Transverse colon (tissue), 4 donors: ENCODE measurements at regions not wholly inside any gene's neighbourhood (a gene's known extent, or its start where the extent isn't known, plus 50 kb on each side); places are given as distances from the start of the nearest gene placed in this dataset.

Experiments used
- DNase-seq: peaks from one replicate; pipeline ENCODE4 v3.0.0-alpha.2; 2019
- H3K27ac ChIP-seq, 4 donors: fragments of 200-600 bp; sonication (generic); 2 replicates each; pipeline ENCODE4 v1.5.1; 2016 to 2018; ENCODE audit warnings: inconsistent platforms in 4 of 4
- H3K27me3 ChIP-seq: fragments of 200-600 bp; sonication (generic); 2 replicates; pipeline ENCODE4 v1.5.1; 2017; ENCODE audit warnings: inconsistent platforms
- H3K36me3 ChIP-seq, 4 donors: fragments of 200-600 bp; sonication (generic); 2 replicates each; pipeline ENCODE4 v1.5.1; 2017 to 2019; ENCODE audit warnings: inconsistent platforms in 4 of 4
- H3K4me1 ChIP-seq, 4 donors: fragments of 200-600 bp; sonication (generic); 2 replicates each; pipeline ENCODE4 v1.5.1; 2017 to 2020; ENCODE audit warnings: inconsistent platforms in 4 of 4
- H3K4me3 ChIP-seq, 4 donors: fragments of 200-600 bp; sonication (generic); 1 replicate in 1 of 4; 2 replicates in 3 of 4; pipeline versions ENCODE4 v1.5.1 to v1.6.1; 2017 to 2019; ENCODE audit warnings: inconsistent platforms in 4 of 4
- H3K9me3 ChIP-seq, 2 donors: fragments of 200-600 bp; sonication (generic); 2 replicates each; pipeline ENCODE4 v1.5.1; 2017 to 2019; ENCODE audit warnings: inconsistent platforms in 2 of 2
- EP300 ChIP-seq: sonication (generic); formaldehyde crosslinking; IDR thresholded peaks from one replicate; pipeline ENCODE4 v1.6.1; 2017; ENCODE audit warnings: antibody characterized with exemption, low read depth
- POLR2A ChIP-seq: fragments of 450-650 bp; IDR thresholded peaks from one replicate; pipeline ENCODE4 v1.6.1; 2016; ENCODE audit warnings: antibody characterized with exemption, mild to moderate bottlenecking, moderate library complexity
- POLR2AphosphoS5 ChIP-seq, 3 donors: sonication (generic); formaldehyde crosslinking; IDR thresholded peaks; one replicate each; pipeline ENCODE4 v1.6.1; 2016; ENCODE audit warnings: antibody characterized with exemption in 3 of 3
- WGBS, 2 donors: methylation state at CpG; one replicate each; pipeline ENCODE4 v1.1.5; 2018; ENCODE audit warnings: low coverage in 1 of 2; 5-methylcytosine and 5-hydroxymethylcytosine counted together
- in situ Hi-C, 4 donors: fragments of 200-750 bp; cut with MboI; loops; one replicate each; pipeline versions ENCODE4 v1.15.0 to v1.15.1; 2017; ENCODE audit warnings: low sequenced_read_pairs in 3 of 4, low pct_ligation_motif_present in 1 of 4, low pct_unique_long_range_greater_than_20kb in 1 of 4
- intact Hi-C: fragments of 100-400 bp; cut with DNase I; formaldehyde crosslinking; loops from one replicate; pipeline ENCODE4 v1.15.1; 2023; ENCODE audit warnings: low total_unique reads
- TF ChIP-seq, protein P1 (sequence below), 5 experiments: fragments of 200-600 bp in 3 of 5; fragments of 450-650 bp in 2 of 5; sonication (generic) in 3 of 5; IDR thresholded peaks; 1 replicate in 2 of 5; 2 replicates in 3 of 5; pipeline ENCODE4 v1.5.1; 2016 to 2017; ENCODE audit warnings: antibody characterized with exemption in 5 of 5, inconsistent platforms in 3 of 5, mild to moderate bottlenecking in 2 of 5, moderate library complexity in 1 of 5

DNA sequence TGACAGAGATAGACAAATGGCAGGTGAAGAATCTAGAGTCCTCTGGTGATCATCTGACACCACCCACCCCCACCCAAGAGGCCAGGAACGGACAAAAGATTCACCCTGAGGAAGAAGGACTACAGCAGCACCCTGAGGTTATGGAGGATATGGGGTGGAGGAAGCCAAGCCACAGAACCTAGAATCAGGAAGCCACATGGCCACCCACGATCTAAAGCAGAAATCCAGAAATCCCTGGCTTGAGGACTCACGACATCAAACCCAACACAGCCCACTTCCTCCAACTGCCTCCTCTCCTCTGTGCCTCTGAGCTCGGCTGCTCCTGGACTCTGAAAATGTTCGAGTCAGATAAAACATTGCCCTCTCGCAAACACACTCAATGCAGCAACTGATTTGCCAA, 364.3 kb downstream of the SHANK2 start:
- in situ Hi-C loops (no loop called here), intact Hi-C loops (no loop called here)
- H3K27me3 ChIP-seq: no peaks in the 10 kb centered on the region
- no peak for TF ChIP-seq POLR2A
- TF ChIP-seq POLR2AphosphoS5 (IDR thresholded peaks at IDR 0.05): no peak
- TF ChIP-seq, protein P1, sequence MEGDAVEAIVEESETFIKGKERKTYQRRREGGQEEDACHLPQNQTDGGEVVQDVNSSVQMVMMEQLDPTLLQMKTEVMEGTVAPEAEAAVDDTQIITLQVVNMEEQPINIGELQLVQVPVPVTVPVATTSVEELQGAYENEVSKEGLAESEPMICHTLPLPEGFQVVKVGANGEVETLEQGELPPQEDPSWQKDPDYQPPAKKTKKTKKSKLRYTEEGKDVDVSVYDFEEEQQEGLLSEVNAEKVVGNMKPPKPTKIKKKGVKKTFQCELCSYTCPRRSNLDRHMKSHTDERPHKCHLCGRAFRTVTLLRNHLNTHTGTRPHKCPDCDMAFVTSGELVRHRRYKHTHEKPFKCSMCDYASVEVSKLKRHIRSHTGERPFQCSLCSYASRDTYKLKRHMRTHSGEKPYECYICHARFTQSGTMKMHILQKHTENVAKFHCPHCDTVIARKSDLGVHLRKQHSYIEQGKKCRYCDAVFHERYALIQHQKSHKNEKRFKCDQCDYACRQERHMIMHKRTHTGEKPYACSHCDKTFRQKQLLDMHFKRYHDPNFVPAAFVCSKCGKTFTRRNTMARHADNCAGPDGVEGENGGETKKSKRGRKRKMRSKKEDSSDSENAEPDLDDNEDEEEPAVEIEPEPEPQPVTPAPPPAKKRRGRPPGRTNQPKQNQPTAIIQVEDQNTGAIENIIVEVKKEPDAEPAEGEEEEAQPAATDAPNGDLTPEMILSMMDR (IDR thresholded peaks at IDR 0.05): no peak
- TF ChIP-seq EP300: no peak
- WGBS, 2 donors: 70% methylated on average over 6 of the region's 6 CpGs; no CpG with 5 or more reads in 1 of the 2 donors
- H3K27ac ChIP-seq: no peak overlapping the region
- H3K4me1 ChIP-seq: no peaks in the 10 kb centered on the region
- no peak overlapping the region for H3K4me3 ChIP-seq
- H3K36me3 ChIP-seq: no peaks in the 10 kb centered on the region
- no peaks in the 10 kb centered on the region for H3K9me3 ChIP-seq
- DNase-seq: no peak

DNA sequence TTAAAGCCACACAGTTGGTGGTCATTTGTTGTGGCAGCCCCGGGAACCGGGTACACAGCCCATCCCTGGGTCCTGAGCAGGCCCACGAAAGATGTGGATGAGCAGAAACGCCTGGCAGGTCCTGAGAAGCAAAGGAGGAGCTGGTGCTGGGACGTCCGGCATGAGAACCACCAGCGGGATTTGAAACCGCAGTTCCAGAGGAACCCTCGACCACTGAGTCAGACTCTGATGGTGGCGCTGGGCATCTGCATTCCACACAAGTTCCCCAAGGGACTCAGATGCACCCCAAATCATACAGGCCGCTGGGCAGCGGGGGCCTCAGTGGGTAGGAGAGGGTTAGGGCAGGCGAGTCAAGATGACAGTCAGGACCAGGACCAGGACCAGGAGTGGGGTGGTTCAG, 363.0 kb downstream of the SHANK2 start:
- intact Hi-C loops (no loop called here), in situ Hi-C loops (no loop called here)
- WGBS, 2 donors: 81% methylated on average over 13 of the region's 13 CpGs; no CpG with 5 or more reads in 1 of the 2 donors
- no peak for DNase-seq
- H3K27me3 ChIP-seq: no peaks in the 10 kb centered on the region
- H3K4me3 ChIP-seq: no peak overlapping the region
- H3K4me1 ChIP-seq: no peaks in the 10 kb centered on the region
- no peaks in the 10 kb centered on the region for H3K9me3 ChIP-seq
- H3K27ac ChIP-seq: no peak overlapping the region
- TF ChIP-seq, protein P1 (IDR thresholded peaks at IDR 0.05): no peak
- TF ChIP-seq EP300: no peak
- no peak for TF ChIP-seq POLR2A
- TF ChIP-seq POLR2AphosphoS5 (IDR thresholded peaks at IDR 0.05): no peak
- H3K36me3 ChIP-seq: no peaks in the 10 kb centered on the region

DNA sequence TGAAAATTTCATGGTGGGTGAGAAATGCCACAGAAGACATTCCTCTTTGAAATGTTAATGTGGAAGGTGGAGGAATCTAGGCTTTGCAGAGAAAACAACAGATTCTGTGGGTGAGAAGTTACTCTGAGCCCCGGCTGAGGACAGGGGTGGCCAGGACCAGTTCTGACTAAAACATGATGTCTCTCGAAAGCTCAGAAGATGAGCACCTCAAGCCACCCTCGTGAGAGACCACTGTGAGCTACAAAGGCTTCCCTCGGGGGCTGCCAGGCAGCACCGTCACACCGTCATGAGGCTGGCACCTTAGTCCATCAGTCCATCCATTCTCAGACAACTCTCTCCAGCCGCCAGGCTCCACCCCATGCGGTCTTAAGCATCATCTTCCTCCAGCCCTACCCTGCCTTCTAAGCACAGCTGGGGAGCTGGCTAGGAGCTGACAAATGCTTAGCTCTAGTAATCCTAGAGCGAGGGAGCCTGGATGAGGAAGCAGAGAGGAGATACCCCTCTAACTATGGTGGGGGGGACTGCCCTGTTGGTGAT, 360.5 kb downstream of the SHANK2 start:
- no peaks in the 10 kb centered on the region for H3K4me1 ChIP-seq
- no peak for TF ChIP-seq EP300
- TF ChIP-seq POLR2A: no peak
- no peak for TF ChIP-seq POLR2AphosphoS5 (IDR thresholded peaks at IDR 0.05)
- TF ChIP-seq, protein P1 (IDR thresholded peaks at IDR 0.05): no peak
- no peak overlapping the region for H3K4me3 ChIP-seq
- H3K27me3 ChIP-seq: no peaks in the 10 kb centered on the region
- intact Hi-C loops: no loop called here
- no peaks in the 10 kb centered on the region for H3K36me3 ChIP-seq
- no peak for DNase-seq
- no peak overlapping the region for H3K27ac ChIP-seq
- WGBS, 2 donors: 77% methylated on average over 9 of the region's 9 CpGs; no CpG with 5 or more reads in 1 of the 2 donors
- H3K9me3 ChIP-seq: no peaks in the 10 kb centered on the region
- in situ Hi-C loops: no loop called here

DNA sequence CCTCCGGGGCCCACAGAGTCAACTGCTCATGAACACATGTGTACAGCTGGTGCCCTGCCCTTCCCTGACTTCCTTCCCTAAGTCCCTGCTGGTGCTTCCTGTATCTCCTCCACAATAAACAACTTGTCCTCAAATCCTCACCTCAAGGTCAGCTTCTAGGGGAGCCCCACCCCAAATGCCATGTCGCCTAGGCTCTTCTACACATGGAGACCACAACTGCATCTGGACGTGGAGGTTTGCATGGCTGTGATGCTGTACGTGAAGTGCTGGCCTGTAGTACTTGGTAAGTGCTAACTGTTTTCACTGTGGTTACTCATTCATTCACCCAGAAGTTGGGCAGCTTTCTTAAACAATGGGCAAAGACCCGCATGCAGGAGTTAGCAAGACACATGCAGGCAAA, 359.5 kb downstream of the SHANK2 start:
- intact Hi-C loops (no loop called here), in situ Hi-C loops (no loop called here)
- Histone ChIP-seq H3K27ac (no peak overlapping the region), H3K27me3 (no peaks in the 10 kb centered on the region), H3K4me3 (no peak overlapping the region), H3K9me3 (peaks cover 3 to 9% of the 10 kb centered on the region in 2 donors), H3K4me1 (no peaks in the 10 kb centered on the region), H3K36me3 (no peaks in the 10 kb centered on the region)
- DNase-seq: no peak
- 78 to 80% methylated on average over 1 to 5 of the region's 5 CpGs for WGBS, 2 donors
- TF ChIP-seq POLR2AphosphoS5 (IDR thresholded peaks at IDR 0.05): no peak
- no peak for TF ChIP-seq EP300
- TF ChIP-seq, protein P1 (IDR thresholded peaks at IDR 0.05): no peak
